Kidney capillary endothelial cell (primary cell): ENCODE measurements at regions not wholly inside any gene's neighbourhood (a gene's known extent, or its start where the extent isn't known, plus 50 kb on each side); places are given as distances from the start of the nearest gene placed in this dataset.

Experiments
- DNase-seq: peaks from one replicate; pipeline ENCODE4 v3.0.0-alpha.2; 2018; ENCODE audit warnings: low spot score

DNA sequence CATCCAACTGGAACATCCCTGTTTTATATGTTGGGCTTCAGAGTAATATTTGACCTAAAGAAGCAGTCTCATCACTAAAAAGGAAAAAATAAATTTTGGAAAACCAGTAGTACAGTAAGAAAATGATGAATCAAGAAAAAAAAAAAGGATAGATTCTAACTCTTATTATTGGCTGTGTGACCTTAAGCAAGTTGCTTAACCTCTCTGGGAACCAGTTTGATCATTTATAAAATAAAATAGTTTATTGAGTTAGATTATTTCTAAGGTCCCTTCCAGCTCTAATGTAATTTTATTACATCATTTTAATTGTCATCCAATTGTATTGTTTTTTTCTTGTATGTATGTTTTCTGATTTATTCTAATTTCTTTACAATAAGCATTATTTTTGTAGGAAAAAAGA lies 127.0 kb downstream of the PRELID2 start:
- no peak for DNase-seq

DNA sequence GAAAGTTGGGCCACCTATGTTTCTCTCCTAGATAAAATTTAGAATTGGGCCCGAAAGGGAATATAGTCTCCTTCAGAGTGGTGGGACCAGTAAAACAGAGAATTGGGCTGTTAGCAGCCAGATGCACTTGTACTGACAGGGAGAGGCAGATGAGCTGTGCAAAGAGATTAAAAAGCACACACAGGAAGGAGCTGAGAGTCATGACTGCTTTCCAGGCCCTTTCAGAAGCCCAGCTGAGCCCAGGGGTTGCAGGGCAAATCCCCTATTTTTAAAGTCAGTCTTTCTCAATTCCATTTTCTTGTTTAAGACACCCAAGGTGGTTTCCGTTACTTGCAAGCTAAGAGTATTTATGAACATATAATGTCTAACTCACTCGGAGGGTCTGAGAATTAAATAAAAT lies 130.4 kb downstream of the PRELID2 start:
- DNase-seq = no peak

DNA sequence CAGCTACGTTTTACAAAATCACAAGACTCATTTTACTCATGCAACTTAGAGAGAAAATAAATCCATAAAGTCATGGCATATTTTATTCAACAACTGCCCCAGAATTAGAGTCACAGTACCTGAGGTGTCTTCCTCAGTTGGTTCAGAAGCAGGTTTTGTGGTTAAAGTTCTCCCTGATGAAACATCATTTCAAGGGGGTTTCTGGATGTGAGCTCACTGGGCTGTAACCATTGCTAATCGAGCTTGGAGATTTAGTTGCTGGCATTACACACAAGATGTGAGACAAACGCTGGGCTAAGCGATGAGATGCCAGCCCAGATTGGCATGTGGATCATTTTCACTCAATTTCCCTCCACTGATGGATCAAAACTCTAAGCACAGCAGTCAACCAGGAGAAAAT lies 131.3 kb downstream of the PRELID2 start:
- no peak for DNase-seq

DNA sequence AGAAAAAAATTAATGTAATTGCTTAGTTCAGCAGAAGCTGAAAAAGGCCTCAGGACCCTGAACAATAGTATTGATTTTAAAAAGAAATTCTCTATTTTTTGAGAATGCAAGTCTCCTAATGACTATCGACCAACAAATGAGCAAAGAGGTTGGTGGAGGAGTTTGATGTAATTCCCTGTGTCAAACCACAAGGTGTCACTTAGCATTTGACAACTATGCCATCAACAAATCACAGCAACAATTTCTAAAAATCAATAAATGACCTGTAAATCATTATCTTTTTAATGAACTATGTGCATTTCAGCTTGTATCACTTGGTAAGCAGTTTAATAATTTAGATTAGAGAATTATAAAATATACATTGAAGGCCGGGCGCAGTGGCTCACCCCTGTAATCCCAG lies 133.7 kb downstream of the PRELID2 start:
- no peak for DNase-seq

DNA sequence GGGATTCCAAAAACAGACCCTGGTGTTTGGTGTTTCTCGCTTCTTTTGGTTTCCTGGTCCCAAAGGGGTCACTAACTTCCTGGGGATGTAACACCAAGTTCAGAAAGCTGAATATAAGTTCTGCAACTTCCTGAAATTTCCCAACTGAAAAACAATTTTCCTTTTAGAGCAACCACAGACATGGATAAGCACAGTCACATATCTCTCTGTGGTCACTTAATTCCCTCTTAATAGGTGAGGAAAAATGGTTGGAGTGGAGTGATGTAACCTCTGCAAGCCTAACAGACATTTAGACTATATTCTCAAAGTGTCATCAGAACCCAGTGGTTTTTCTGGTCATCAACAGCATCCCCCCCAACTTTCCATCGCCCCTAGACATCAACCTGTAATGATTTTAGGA lies 135.3 kb downstream of the PRELID2 start:
- no peak for DNase-seq

DNA sequence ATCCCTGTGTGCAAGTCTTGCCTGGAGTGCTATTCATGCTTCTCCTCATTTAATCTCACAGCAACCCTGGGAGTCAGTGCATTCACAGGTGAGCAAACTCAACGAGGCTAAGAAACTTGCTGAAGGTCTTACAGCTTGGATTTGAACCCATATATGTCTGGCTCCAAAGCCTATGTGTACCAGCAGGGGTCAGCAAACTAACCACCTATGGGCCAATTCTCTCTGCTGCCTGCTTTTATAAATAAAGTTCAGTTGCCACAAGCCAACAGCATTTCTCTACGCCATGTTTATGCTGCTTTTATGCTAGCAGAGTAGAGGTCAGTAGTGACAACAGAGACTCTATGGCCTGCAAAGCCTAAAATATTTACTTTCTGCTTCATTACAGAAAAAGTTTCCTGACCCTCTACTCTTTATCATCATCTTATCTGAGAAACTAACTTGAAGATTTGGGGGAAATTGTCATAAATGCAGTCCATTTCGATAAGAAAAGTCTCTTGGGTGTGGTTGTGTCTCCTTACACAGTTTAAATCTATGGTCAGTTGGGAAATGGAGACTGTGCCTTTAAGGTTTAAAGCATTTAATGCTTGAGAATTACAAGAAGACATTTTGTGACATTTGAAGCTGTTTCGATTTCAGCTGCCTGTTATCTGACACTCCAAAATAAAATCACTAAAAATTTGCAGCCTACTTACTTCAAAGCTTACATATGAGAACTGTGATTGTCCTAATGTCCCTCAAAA lies 137.7 kb downstream of the PRELID2 start:
- peak; percentile 38 for DNase-seq

DNA sequence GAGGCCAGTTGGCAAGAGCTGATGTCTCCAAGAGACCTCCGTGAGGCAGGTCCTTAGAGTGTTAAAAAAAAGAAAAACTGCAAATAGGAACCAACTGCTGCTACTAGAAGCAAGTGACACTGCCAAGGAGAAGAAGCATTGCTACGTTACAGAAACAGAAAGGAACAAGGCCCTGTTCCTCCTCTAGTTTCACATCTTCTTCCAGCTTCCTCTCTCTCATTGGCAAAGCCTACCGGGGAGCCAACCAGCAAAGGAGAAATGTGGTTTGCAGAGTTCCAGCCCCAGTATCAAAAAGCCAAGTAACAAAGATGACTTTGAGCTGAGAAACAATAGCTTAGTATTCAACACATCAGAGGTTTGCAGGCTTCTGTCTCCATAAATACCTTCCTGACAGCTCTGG lies 145.9 kb downstream of the PRELID2 start:
- no peak for DNase-seq

DNA sequence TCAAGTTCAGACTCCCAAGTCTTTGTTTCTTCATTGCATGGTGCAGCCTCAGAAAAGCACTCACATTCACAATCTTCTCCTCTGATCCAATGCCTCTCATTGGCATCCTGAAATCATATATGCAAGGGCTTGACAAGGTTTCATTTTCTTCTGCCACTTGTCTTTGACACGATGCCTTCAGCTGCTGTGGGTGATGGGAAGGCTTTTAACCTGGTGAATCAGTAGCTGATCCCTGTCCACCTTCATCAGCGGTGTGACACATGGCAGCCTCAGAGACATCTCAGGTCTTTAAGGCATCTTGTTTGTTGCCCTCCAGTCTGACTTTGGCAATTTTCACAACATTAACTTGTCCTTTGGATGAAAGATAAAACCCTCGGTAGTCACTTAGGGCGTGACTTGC lies 147.2 kb downstream of the PRELID2 start:
- DNase-seq = no peak

DNA sequence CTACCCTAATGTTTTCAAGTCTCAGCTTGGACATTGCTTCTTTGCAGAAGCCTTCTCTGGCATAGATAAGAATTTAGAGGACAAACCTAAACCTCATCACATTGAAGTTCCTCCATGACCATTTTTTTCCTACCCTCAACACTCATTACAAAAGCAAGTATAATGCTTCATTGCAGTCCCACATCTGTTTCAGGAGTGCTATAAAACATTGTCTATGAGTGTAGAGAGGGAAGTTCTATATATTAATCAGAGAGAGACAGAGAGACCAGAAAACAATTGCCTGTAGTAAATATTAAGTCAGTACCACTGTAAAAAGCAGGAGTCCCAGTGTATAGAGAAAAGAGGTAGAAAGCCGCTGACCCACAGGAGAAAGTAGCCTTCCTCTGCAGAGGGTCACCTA lies 149.7 kb downstream of the PRELID2 start:
- DNase-seq = no peak

DNA sequence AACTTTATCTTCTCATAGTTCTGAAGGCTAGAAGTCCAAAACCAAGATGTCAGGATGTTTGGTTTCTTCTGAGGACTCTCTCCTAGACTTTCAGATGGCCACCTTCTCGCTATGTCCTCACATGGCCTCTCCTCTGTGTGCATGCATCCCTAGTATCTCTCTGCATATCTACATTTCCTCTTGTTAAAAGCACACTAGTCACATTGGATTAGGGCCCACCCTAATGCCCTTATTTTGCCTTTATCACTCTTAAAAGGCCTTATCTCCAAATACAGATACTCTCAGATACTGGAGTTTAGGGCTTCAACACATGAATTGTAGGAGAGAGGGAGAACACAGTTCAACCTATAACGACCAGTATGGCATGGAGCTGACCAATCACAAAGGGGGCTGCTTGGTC lies 151.7 kb downstream of the PRELID2 start:
- DNase-seq = no peak

DNA sequence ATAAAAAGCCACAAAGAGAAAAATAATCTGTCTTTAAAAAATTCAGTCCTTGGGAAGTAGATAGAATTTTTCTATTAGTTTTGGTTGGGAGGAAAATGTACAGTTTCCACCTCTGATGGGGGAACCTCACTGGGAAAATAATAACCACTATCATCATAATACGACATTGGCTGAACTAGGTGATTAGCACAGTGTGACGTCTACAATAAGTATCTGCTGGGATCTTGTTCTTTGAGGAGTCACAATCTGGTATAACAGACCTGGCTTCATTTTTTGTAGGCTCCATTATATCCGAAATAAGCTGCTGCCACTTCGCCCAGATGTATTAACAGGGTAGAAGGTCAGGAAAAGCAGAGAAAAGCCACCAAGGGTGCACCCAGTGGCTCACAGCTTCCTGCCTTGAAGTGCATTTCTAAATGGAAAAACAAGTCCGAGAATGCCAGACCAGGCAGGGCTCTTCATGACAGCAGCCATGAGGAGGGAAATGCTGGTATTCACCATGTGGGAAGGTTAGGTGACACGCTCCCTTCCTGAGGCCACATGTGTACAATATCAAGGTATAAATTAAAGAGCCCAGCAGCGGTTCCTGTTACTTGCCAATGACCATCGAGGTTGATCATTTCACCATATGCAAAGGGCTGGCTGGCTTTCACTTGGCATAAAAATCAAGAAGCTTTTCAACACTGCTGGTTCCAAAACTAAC lies 152.8 kb downstream of the PRELID2 start:
- DNase-seq = no peak

DNA sequence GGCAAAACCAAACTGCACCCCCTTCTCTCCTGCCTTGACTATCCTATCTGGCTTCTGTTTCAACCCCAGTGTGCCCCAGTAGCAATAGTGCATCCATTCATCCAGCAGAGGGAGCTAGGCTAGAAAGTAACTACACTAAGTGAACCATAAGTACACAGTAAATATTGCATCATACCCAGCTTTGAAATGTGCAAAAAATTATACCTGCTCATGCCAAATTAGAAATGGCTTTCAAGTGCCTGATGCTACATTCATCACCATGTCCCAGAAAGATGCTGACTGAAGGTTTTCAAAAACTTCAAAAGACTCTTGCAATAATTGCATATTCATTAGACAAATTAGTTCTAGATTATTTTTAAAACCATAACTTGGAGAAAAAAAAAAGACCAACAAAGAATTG lies 153.5 kb downstream of the PRELID2 start:
- DNase-seq = peak; percentile 61

DNA sequence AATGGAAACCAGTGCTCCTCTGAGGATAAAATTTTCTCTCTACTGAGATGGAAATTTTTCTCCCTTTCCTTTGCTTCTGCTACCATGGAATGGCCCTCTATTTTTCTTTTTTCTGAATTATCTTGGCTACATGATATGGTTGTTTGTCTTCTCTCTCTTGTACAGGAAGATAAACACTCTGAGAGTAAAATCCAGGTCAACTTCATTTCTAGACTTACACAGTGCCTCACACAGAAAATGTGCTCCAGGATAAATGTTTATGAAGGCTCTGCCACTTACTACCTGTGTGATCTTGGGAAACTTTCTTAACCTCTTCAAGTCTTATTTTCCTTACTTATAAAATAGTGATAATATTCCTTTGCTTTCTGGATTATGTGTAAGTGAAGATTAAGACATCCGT lies 153.9 kb downstream of the PRELID2 start:
- no peak for DNase-seq

DNA sequence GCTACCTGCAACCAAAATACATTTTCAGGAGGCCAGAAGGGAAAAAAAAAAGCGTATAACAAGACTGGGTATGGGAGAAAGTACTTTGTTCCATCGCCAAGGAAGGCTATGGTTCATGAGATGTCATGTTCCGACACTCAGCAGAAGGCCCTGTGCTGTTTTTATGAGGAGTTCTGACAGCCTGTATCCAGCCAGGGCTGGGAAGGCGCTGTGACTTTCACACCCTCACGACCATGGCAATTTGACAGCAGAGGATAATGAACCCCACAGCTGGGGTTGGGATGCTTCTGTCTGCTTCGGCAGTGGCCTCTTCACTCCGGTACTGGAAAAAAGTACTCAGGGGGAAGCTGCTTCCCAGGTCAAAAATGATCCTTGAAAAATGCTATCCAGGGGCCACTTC lies 154.4 kb downstream of the PRELID2 start:
- no peak for DNase-seq

DNA sequence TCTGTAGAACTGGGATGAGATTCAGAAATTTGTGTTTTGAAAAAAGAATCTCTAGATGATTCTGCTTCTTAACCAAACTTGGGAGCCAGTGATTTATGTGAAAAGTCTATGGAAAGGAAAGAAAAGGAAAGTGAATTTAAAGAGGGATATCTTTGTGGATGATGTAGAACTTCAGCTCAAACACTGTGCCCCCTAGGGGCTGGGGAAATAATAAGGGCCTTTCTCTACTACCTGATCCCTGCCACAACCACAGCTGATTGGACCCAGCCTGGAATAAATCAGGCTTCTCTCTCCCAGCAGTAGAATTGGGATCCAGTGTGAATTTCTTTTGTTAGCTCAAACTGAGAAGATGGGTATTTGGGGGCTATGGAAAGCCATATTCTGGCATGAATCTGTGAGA lies 155.0 kb downstream of the PRELID2 start:
- no peak for DNase-seq

DNA sequence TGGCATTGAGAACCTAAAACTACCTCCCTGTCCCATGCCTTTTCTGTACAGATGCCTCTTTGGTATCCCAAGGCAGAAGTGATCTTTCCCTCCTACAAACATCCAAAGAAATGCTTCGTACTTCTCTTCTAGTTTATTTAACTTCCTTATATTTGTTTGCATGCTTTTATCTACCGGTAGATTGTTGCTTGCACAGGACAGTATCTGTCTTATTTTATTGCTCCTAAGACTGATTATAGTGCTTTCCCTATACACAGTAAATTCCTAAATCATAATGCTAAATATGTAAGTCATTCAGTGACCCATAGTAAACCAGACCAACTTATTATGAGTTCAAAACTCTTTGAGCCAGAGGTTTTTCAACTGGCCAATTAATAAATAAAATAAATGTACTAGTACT lies 156.9 kb downstream of the PRELID2 start:
- no peak for DNase-seq

DNA sequence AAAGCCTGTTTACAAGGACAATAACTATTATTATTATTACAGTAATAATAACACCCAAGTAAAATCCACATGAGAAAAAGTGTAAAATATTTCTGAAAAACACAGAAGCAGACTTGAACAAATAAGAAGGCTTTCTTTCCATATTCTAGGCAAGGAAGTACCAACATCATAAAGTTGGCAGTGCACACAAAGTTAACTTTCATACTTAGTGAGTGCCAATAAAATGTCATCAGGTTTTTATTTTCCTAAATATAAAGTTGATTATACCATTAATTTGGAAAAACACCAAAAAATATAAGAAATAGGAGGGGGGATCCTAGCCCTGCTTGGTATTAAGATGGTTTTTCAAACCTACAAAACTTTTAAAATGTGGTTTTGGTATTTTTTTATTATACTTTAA lies 161.4 kb downstream of the PRELID2 start:
- no peak for DNase-seq

DNA sequence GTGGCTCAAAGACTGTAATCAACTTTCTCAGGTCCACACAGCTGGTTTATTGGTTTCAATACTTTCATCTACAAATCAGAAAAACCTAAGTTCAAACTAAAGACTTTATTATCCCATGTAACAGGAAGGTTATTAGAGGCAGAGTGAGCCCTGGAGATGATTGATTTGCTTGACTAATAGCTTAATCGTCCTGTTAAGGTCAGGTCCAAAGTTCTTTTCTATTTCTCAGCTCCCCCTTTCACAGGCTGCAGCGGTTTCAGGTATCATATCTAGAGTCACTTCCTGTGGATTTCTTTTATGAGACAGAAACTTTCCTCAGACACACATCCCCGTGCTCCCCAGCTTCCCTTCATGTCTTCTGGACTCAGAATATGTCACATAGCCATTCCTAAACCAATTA lies 166.4 kb downstream of the PRELID2 start:
- DNase-seq = no peak

DNA sequence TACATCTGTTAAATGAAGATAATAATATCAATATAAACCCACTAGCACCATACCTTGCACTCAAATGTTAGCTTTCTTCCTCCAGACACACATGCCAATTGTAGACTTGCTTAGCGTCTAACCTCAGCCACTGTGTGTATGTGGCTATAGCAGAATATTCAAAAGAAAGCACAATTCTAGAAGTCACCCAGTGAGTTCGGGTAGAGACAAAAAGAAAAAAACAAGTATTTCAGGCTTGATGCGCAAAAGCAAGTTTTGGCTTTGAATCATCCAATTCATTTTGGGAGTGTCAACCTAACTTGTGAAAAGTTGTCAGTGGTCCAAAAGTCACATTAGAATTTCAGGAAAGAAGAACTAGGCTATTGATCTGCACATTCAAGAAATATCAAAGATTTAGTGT lies 167.4 kb downstream of the PRELID2 start:
- DNase-seq = no peak

DNA sequence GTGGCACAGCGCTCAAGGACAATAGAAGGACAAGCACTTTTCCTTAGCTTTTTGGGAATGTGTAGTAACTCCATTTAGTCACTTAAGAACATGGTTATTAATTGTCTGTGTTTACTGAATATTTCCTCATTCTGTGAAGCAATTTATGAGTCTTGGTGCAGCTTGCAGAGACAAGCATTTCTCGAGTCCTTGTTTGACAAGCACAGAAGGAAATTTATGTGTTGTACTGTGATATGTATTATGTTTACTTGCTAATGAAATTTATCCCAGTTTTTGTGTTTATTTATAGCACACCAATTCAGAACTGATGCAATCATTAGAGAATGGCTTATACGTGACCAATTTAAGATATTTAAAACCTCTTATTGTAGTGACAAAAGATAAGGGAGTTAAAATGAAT lies 168.6 kb downstream of the PRELID2 start:
- no peak for DNase-seq

DNA sequence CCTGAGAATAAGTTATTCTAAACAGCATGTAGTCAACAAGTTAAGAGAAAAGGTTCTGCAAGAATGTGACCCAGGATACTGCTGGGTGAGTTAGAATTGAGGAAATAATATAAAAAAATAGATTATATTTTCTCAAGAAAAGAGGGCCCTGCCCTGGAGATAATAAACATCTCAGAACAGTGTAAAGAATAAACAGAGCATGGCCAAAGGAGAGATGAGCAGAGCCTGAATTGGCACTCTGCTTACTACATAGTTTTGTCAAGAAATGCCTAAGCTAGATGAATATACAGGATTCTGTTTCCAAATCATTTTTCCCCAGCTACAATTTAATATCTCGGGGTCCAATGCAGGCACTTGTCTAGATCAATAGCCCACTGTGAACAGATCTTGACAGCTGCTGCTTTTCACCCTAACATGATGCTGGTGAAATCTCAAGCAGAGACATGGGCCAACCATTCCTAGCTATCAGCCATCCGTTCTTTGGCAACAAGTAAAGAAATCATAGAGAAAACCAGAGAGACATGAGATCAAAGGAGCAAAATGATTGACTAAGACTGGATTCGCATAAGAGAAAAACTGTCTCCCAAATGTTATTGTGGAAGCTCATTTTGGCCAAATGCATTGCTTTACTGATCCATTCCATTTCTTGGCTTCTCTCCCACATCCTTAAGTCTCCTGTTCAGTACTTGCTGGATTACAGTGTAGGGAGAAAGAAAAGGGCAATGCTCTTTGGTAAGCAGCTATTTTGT lies 173.2 kb downstream of the PRELID2 start:
- DNase-seq = no peak

DNA sequence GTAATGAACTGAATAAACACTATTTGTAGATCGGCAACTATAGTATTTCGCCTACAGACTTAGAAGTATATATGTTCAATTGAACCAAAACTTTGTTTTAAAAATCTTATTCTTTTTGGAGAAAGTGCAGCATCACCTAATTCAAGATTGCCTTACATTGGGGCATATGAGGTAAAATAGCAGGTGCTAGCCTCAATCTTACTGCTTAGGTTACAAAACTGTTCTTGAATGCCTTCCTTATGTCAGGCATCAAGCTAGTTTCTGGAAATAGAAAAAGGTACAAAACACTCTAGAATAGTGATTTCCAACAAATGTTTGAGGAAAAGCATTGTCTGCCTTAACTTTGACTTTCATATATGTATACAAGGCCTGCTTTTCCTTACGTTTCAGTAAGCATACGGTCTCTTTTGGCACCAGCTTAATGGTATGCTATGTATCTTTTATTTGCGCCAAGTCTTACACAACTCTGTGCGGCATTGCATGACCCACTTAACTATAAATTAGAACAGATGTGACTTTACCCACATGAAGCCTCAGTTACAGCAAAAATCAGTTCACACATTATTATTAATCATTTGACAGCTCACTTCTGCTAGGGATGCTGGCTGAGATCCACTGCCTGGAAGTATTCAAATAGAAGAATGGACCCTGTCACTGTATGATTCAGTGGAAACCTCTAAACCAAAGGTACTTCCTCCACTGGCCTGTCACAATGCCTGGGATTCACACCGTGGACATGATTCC lies 174.1 kb downstream of the PRELID2 start:
- no peak for DNase-seq

DNA sequence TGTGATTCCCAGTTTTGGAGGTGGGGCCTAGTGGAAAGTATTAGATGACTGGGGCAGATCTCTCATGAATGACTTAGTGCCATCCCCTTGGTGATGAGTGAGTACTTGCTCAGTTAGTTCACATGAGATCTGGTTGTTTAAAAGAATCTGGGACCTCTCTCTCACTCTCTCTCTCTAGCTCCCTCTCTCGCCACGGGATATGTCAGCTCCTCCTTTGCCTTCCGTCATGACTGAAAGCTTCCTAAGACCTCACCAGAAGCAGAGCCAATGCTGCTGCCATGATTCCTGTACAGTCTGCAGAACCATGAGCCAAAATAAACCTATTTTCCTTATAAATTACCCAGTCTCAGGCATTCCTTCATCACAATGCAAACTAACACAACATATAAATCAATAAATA lies 176.7 kb downstream of the PRELID2 start:
- no peak for DNase-seq
